Peyer's patch (tissue), 4 donors: ENCODE measurements at regions not wholly inside any gene's neighbourhood (a gene's known extent, or its start where the extent isn't known, plus 50 kb on each side); places are given as distances from the start of the nearest gene placed in this dataset.

Source experiments
- POLR2A ChIP-seq, 2 donors: fragments of 450-650 bp; IDR thresholded peaks; one replicate each; pipeline ENCODE4 v1.5.1; 2017; ENCODE audit warnings: antibody characterized with exemption in 2 of 2, mild to moderate bottlenecking in 2 of 2, moderate library complexity in 2 of 2
- TF ChIP-seq, protein P1 (sequence below), 6 experiments: fragments of 450-650 bp in 4 of 6; fragments of 200-600 bp in 2 of 6; sonication (generic) in 1 of 6; IDR thresholded peaks; one replicate each; pipeline ENCODE4 v1.5.1; 2017 to 2019; ENCODE audit warnings: antibody characterized with exemption in 6 of 6, mild to moderate bottlenecking in 3 of 6, moderate library complexity in 1 of 6

DNA sequence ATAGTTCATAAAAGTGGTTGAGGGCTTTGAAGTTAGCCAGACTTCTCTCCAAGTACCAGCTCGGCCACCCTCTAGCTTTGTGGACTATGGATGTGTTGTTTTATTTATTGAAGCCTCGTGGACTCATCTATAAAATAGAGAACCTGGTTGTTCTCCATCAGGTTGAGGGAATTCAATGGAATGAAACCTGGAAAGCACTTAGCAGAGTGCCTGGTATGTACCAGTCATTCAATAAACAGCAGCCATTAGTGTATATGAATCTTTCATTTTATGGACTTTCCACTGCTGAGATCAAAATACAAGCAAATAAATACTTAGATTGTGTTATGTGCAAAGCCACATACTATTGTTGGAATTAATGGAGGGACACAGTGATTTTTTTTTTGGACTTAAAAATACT is 206.8 kb downstream of the SOX4 start:
- TF ChIP-seq, protein P1, sequence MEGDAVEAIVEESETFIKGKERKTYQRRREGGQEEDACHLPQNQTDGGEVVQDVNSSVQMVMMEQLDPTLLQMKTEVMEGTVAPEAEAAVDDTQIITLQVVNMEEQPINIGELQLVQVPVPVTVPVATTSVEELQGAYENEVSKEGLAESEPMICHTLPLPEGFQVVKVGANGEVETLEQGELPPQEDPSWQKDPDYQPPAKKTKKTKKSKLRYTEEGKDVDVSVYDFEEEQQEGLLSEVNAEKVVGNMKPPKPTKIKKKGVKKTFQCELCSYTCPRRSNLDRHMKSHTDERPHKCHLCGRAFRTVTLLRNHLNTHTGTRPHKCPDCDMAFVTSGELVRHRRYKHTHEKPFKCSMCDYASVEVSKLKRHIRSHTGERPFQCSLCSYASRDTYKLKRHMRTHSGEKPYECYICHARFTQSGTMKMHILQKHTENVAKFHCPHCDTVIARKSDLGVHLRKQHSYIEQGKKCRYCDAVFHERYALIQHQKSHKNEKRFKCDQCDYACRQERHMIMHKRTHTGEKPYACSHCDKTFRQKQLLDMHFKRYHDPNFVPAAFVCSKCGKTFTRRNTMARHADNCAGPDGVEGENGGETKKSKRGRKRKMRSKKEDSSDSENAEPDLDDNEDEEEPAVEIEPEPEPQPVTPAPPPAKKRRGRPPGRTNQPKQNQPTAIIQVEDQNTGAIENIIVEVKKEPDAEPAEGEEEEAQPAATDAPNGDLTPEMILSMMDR (IDR thresholded peaks at IDR 0.05) = no peak
- no peak for TF ChIP-seq POLR2A (IDR thresholded peaks at IDR 0.05)
